GM18909 (cell line): ENCODE measurements at regions not wholly inside any gene's neighbourhood (a gene's known extent, or its start where the extent isn't known, plus 50 kb on each side); places are given as distances from the start of the nearest gene placed in this dataset.
"Not testable (repeated sequence)": the region's sequence is repeated elsewhere in the genome, so short reads cannot be mapped to it uniquely, and the experiment has no call there.

Experiments
- ATAC-seq: cut with Tn5 transposase; IDR thresholded peaks from one replicate; pipeline ENCODE4 v1.9.1; 2021; ENCODE audit warnings: mild to moderate bottlenecking; ENCODE audit not compliant: unreplicated experiment, poor library complexity

GRCh38 chr20:57988828-57989227, 239.6 kb downstream of the ANKRD60 start:
- ATAC-seq: no peak

GRCh38 chr20:57988422-57988821, 240.0 kb downstream of the ANKRD60 start:
- no peak for ATAC-seq

GRCh38 chr20:57987659-57988058, 240.8 kb downstream of the ANKRD60 start:
- no peak for ATAC-seq

GRCh38 chr20:57986666-57987065, 241.8 kb downstream of the ANKRD60 start:
- no peak for ATAC-seq

GRCh38 chr20:57985278-57985677, 243.2 kb downstream of the ANKRD60 start:
- no peak for ATAC-seq

- ATAC-seq: no peak
Observed at GRCh38 chr20:57983082-57983481, 245.4 kb downstream of the ANKRD60 start.

- no peak for ATAC-seq
Observed at GRCh38 chr20:57980506-57980905, 247.9 kb downstream of the ANKRD60 start.

GRCh38 chr20:57977569-57977968, 250.9 kb downstream of the ANKRD60 start:
- ATAC-seq: no peak

- no peak for ATAC-seq
Observed at GRCh38 chr20:57977141-57977540, 251.3 kb downstream of the ANKRD60 start.

- no peak for ATAC-seq
Observed at GRCh38 chr20:57974863-57975262, 253.6 kb downstream of the ANKRD60 start.

- ATAC-seq: no peak
Observed at GRCh38 chr20:57973886-57974285, 254.6 kb downstream of the ANKRD60 start.

GRCh38 chr20:57971583-57971982, 256.9 kb downstream of the ANKRD60 start:
- not testable (repeated sequence) for ATAC-seq

GRCh38 chr20:57970856-57971255, 257.6 kb downstream of the ANKRD60 start:
- ATAC-seq: no peak

- ATAC-seq: no peak
Observed at GRCh38 chr20:57970116-57970515, 258.3 kb downstream of the ANKRD60 start.

GRCh38 chr20:57968120-57968519, 258.3 kb upstream of the PMEPA1 start:
- ATAC-seq: no peak

- ATAC-seq: no peak
Observed at GRCh38 chr20:57967364-57967763, 257.5 kb upstream of the PMEPA1 start.

GRCh38 chr20:57966620-57967019, 256.8 kb upstream of the PMEPA1 start:
- ATAC-seq: no peak

- no peak for ATAC-seq
Observed at GRCh38 chr20:57965441-57965840, 255.6 kb upstream of the PMEPA1 start.

- ATAC-seq: no peak
Observed at GRCh38 chr20:57964011-57964862, 254.4 kb upstream of the PMEPA1 start.

- no peak for ATAC-seq
Observed at GRCh38 chr20:57960803-57961575, 251.2 kb upstream of the PMEPA1 start.

- ATAC-seq: no peak
Observed at GRCh38 chr20:57959589-57959988, 249.8 kb upstream of the PMEPA1 start.
